Mucosa of descending colon (tissue), 3 donors: ENCODE measurements at regions not wholly inside any gene's neighbourhood (a gene's known extent, or its start where the extent isn't known, plus 50 kb on each side); places are given as distances from the start of the nearest gene placed in this dataset.

Experiments
- ATAC-seq: fragments of 200-7000 bp; cut with Tn5 transposase; one replicate; pipeline ENCODE4 v1.9.1; 2020; ENCODE audit warnings: mild to moderate bottlenecking, moderate library complexity
- DNase-seq, 3 donors: peaks; one replicate each; pipeline ENCODE4 v3.0.0-alpha.2; 2020
- H3K36me3 ChIP-seq: fragments of 200-600 bp; one replicate; pipeline ENCODE4 v1.8.0; 2021; ENCODE audit warnings: low read depth, mild to moderate bottlenecking
- H3K4me1 ChIP-seq: fragments of 200-600 bp; one replicate; pipeline ENCODE4 v1.8.0; 2021; ENCODE audit warnings: low read depth, mild to moderate bottlenecking
- H3K4me3 ChIP-seq: fragments of 200-600 bp; one replicate; pipeline ENCODE4 v1.8.0; 2021; ENCODE audit warnings: mild to moderate bottlenecking
- H3K9me3 ChIP-seq: fragments of 200-600 bp; one replicate; pipeline ENCODE4 v1.8.0; 2021; ENCODE audit warnings: mild to moderate bottlenecking
- CTCF ChIP-seq: fragments of 200-600 bp; IDR thresholded peaks from one replicate; pipeline ENCODE4 v1.8.0; 2022; ENCODE audit warnings: antibody characterized with exemption, mild to moderate bottlenecking
- intact Hi-C, 2 donors: fragments of 100-400 bp; cut with DNase I in 1 of 2; cut with micrococcal nuclease in 1 of 2; formaldehyde crosslinking; loops; one replicate each; pipeline versions ENCODE4 v1.11.0 to v1.11.1; 2022; cut with DNase I, micrococcal nuclease
- donor health status: DM: no; HTN: no; CAD: no; lungs with moderate emphysema.
- donor health status: DM: no; HTN: no; CAD: no.
- donor health status: DM: no; HTN: yes; CAD: no.

GRCh38 chr5:106691701-106692100 is 979.0 kb downstream of the EFNA5 start:
- TF ChIP-seq CTCF, result no peak
- intact Hi-C loops, result no loop called here
- Histone ChIP-seq H3K4me3 (no peak overlapping the region), H3K36me3 (no peaks in the 10 kb centered on the region), H3K9me3 (no peaks in the 10 kb centered on the region), H3K4me1 (no peaks in the 10 kb centered on the region)
- ATAC-seq (no peak), DNase-seq (no peak)

- Histone ChIP-seq H3K4me3 (no peak overlapping the region), H3K4me1 (no peaks in the 10 kb centered on the region), H3K9me3 (no peaks in the 10 kb centered on the region), H3K36me3 (no peaks in the 10 kb centered on the region)
- intact Hi-C loops, result no loop called here
- no peak for TF ChIP-seq CTCF
- ATAC-seq (no peak), DNase-seq (no peak)
Measured at GRCh38 chr5:106690585-106690984, 980.2 kb downstream of the EFNA5 start.

GRCh38 chr5:106680330-106680729 is 990.4 kb downstream of the EFNA5 start:
- no peak for TF ChIP-seq CTCF
- H3K4me1 ChIP-seq, result no peaks in the 10 kb centered on the region
- no peaks in the 10 kb centered on the region for H3K9me3 ChIP-seq
- ATAC-seq (no peak), DNase-seq (no peak)
- no peak overlapping the region for H3K4me3 ChIP-seq
- intact Hi-C loops, result no loop called here
- H3K36me3 ChIP-seq, result no peaks in the 10 kb centered on the region

GRCh38 chr5:106677057-106677456 is 993.7 kb downstream of the EFNA5 start:
- no peaks in the 10 kb centered on the region for H3K36me3 ChIP-seq
- DNase-seq, result no peak
- intact Hi-C loops, result no loop called here
- no peak for ATAC-seq
- H3K4me3 ChIP-seq, result no peak overlapping the region
- no peak for TF ChIP-seq CTCF
- H3K4me1 ChIP-seq, result no peaks in the 10 kb centered on the region
- no peaks in the 10 kb centered on the region for H3K9me3 ChIP-seq

GRCh38 chr5:106675687-106676086 is 995.0 kb downstream of the EFNA5 start:
- Histone ChIP-seq H3K4me3 (no peak overlapping the region), H3K9me3 (no peaks in the 10 kb centered on the region), H3K36me3 (no peaks in the 10 kb centered on the region), H3K4me1 (no peaks in the 10 kb centered on the region)
- DNase-seq (no peak), ATAC-seq (no peak)
- intact Hi-C loops, result no loop called here
- no peak for TF ChIP-seq CTCF

- ATAC-seq, result no peak
- no peaks in the 10 kb centered on the region for H3K4me1 ChIP-seq
- TF ChIP-seq CTCF, result no peak
- no peaks in the 10 kb centered on the region for H3K9me3 ChIP-seq
- intact Hi-C loops, result no loop called here
- no peaks in the 10 kb centered on the region for H3K36me3 ChIP-seq
- no peak overlapping the region for H3K4me3 ChIP-seq
- DNase-seq, result no peak
Measured at GRCh38 chr5:106673941-106674340, 996.8 kb downstream of the EFNA5 start.
